ENCODE measurements at regions not wholly inside any gene's neighbourhood (a gene's known extent, or its start where the extent isn't known, plus 50 kb on each side); places are given as distances from the start of the nearest gene placed in this dataset.

GRCh38 chr5:124644582-124644981, 101.9 kb downstream of the ZNF608 start:
- DNase-seq: no peak

GRCh38 chr5:124644138-124644537, 102.3 kb downstream of the ZNF608 start:
- DNase-seq: no peak

- DNase-seq: no peak
Observed at GRCh38 chr5:124643336-124643735, 103.1 kb downstream of the ZNF608 start.

- no peak for DNase-seq
Observed at GRCh38 chr5:124642151-124642550, 104.3 kb downstream of the ZNF608 start.

GRCh38 chr5:124641154-124641792, 105.2 kb downstream of the ZNF608 start:
- DNase-seq: no peak

GRCh38 chr5:124639095-124639665, 107.3 kb downstream of the ZNF608 start:
- no peak for DNase-seq

GRCh38 chr5:124637011-124637410, 109.4 kb downstream of the ZNF608 start:
- DNase-seq: no peak

- DNase-seq: no peak
Observed at GRCh38 chr5:124634741-124635323, 111.6 kb downstream of the ZNF608 start.

- DNase-seq: no peak
Observed at GRCh38 chr5:124634228-124634739, 112.2 kb downstream of the ZNF608 start.

- no peak for DNase-seq
Observed at GRCh38 chr5:124633209-124633608, 113.2 kb downstream of the ZNF608 start.

GRCh38 chr5:124631874-124632550, 114.4 kb downstream of the ZNF608 start:
- DNase-seq: no peak

GRCh38 chr5:124630767-124631704, 115.4 kb downstream of the ZNF608 start:
- DNase-seq: no peak

- DNase-seq: no peak
Observed at GRCh38 chr5:124628721-124629596, 117.5 kb downstream of the ZNF608 start.

GRCh38 chr5:124627815-124628595, 118.4 kb downstream of the ZNF608 start:
- DNase-seq: no peak

GRCh38 chr5:124626053-124626452, 120.4 kb downstream of the ZNF608 start:
- DNase-seq: no peak

- DNase-seq: no peak
Observed at GRCh38 chr5:124623265-124623664, 123.2 kb downstream of the ZNF608 start.

- DNase-seq: no peak
Observed at GRCh38 chr5:124622851-124623250, 123.6 kb downstream of the ZNF608 start.

GRCh38 chr5:124621279-124621678, 125.2 kb downstream of the ZNF608 start:
- DNase-seq: no peak

- DNase-seq: no peak
Observed at GRCh38 chr5:124620743-124621142, 125.7 kb downstream of the ZNF608 start.

GRCh38 chr5:124619121-124619520, 127.3 kb downstream of the ZNF608 start:
- DNase-seq: no peak

- DNase-seq: no peak
Observed at GRCh38 chr5:124617787-124618186, 128.7 kb downstream of the ZNF608 start.

All from stimulated activated CD4-positive, alpha-beta T cell treated with anti-CD3 and anti-CD28 coated beads, Interleukin-4, amount 100 ng/mL, for 24 hours (primary cell).